VCaP (cell line): ENCODE measurements at regions not wholly inside any gene's neighbourhood (a gene's known extent, or its start where the extent isn't known, plus 50 kb on each side); places are given as distances from the start of the nearest gene placed in this dataset.

Source experiments
- H3K27ac ChIP-seq: fragments of 450-650 bp; 2 replicates; pipeline ENCODE4 v1.5.1; 2017
- CTCF ChIP-seq: fragments of 450-650 bp; conservative IDR thresholded peaks from 2 replicates; pipeline ENCODE4 v1.5.1; 2017; ENCODE audit warnings: mild to moderate bottlenecking, moderate library complexity

- TF ChIP-seq CTCF = no peak
- no peak overlapping the region for H3K27ac ChIP-seq
Observed at GRCh38 chr5:143701493-143701892, 110.5 kb upstream of the HMHB1 start.

GRCh38 chr5:143700994-143701393 is 111.0 kb upstream of the HMHB1 start:
- no peak for TF ChIP-seq CTCF
- H3K27ac ChIP-seq = no peak overlapping the region

GRCh38 chr5:143699121-143699520 is 112.8 kb upstream of the HMHB1 start:
- H3K27ac ChIP-seq = no peak overlapping the region
- TF ChIP-seq CTCF = no peak

- TF ChIP-seq CTCF = no peak
- H3K27ac ChIP-seq = no peak overlapping the region
Observed at GRCh38 chr5:143698574-143698973, 113.4 kb upstream of the HMHB1 start.

GRCh38 chr5:143696921-143697320 is 115.0 kb upstream of the HMHB1 start:
- TF ChIP-seq CTCF = no peak
- H3K27ac ChIP-seq = no peak overlapping the region

- no peak for TF ChIP-seq CTCF
- H3K27ac ChIP-seq = no peak overlapping the region
Observed at GRCh38 chr5:143695941-143696340, 116.0 kb upstream of the HMHB1 start.

- TF ChIP-seq CTCF = no peak
Observed at GRCh38 chr5:143695244-143695864, 116.6 kb upstream of the HMHB1 start.

More at GRCh38 chr5:143695244-143695864, 116.6 kb upstream of the HMHB1 start:
- H3K27ac ChIP-seq = no peak overlapping the region
